Endothelial cell of umbilical vein (primary cell): ENCODE measurements at regions not wholly inside any gene's neighbourhood (a gene's known extent, or its start where the extent isn't known, plus 50 kb on each side); places are given as distances from the start of the nearest gene placed in this dataset.

Source experiments
- BruUV-seq: library from RNA; stranded (reverse); fragments of 400-500 nt; replicated peaks from 2 replicates; lab custom pipeline; 2021; lab: Mats Ljungman, UMichigan
- CTCF ChIA-PET: fragments of 300-600, 350-600 bp; sonication (Branson Sonifier 250); formaldehyde crosslinking; loops from one replicate; lab custom pipeline; 2021; ENCODE audit warnings: antibody characterized with exemption, inconsistent platforms; lab: Charles Lee
- POLR2A ChIA-PET: fragments of 300-600, 350-600 bp; sonication (Branson Sonifier 250); formaldehyde crosslinking; loops from one replicate; lab custom pipeline; 2021; ENCODE audit warnings: antibody characterized with exemption, inconsistent platforms; lab: Charles Lee
- DNase-seq: peaks from one replicate; pipeline ENCODE4 v3.0.0-alpha.2; 2011; ENCODE audit warnings: low read depth, low spot score
- FAIRE-seq: peaks from 2 replicates; lab custom pipeline; 2011; peaks lifted over from hg19 to GRCh38; lab: Jason Lieb, UNC
- H2AFZ ChIP-seq: 2 replicates; pipeline ENCODE4 v1.6.0; 2012; ENCODE audit warnings: low read depth, low read length, control low read depth, inconsistent platforms
- H3K27ac ChIP-seq: 2 replicates; pipeline ENCODE4 v1.5.1; 2011; ENCODE audit warnings: low read depth, mild to moderate bottlenecking, control low read depth, low read length, moderate library complexity; ENCODE audit not compliant: insufficient read depth
- H3K27me3 ChIP-seq, 2 experiments: 2 replicates each; pipeline versions ENCODE4 v1.6.0 to v1.6.1; 2011; ENCODE audit warnings: low read length in 2 of 2, mixed read lengths in 1 of 2; ENCODE audit not compliant: control insufficient read depth in 2 of 2, insufficient read depth in 2 of 2
- H3K36me3 ChIP-seq, 2 experiments: 2 replicates in 1 of 2; 3 replicates in 1 of 2; pipeline ENCODE4 v1.5.1; 2011; ENCODE audit warnings: low read length in 2 of 2, mild to moderate bottlenecking in 1 of 2, moderate library complexity in 1 of 2; ENCODE audit not compliant: control insufficient read depth in 2 of 2, insufficient read depth in 2 of 2; ENCODE audit errors: extremely low read depth in 1 of 2
- H3K4me1 ChIP-seq: 3 replicates; pipeline ENCODE4 v1.5.1; 2011; ENCODE audit warnings: mild to moderate bottlenecking, low read length; ENCODE audit not compliant: control insufficient read depth, insufficient read depth; ENCODE audit errors: extremely low read depth
- H3K4me2 ChIP-seq: 2 replicates; pipeline ENCODE4 v1.6.1; 2011; ENCODE audit warnings: low read length, control low read depth, mixed read lengths; ENCODE audit not compliant: insufficient read depth
- H3K4me3 ChIP-seq, 3 experiments: fragments of 200-600 bp in 1 of 3; sonication (generic), shearing (Covaris generic) in 1 of 3; replicated peaks in 1 of 3; 2 replicates each; pipeline ENCODE4 v1.5.1; 2011 to 2016; ENCODE audit warnings: control low read depth in 3 of 3, low read length in 3 of 3, mild to moderate bottlenecking in 2 of 3, inconsistent platforms in 1 of 3, low read depth in 1 of 3, moderate library complexity in 1 of 3; ENCODE audit not compliant: insufficient read depth in 1 of 3
- H3K79me2 ChIP-seq: 2 replicates; pipeline ENCODE4 v1.6.0; 2012; ENCODE audit warnings: low read length, inconsistent platforms; ENCODE audit not compliant: control insufficient read depth, insufficient read depth
- H3K9ac ChIP-seq: replicated peaks from 2 replicates; pipeline ENCODE3; 2011; ENCODE audit warnings: low read length, control low read depth; ENCODE audit not compliant: insufficient read depth; ENCODE audit errors: extremely low read depth
- H3K9me1 ChIP-seq: replicated peaks from 3 replicates; pipeline ENCODE4 v1.6.0; 2011; ENCODE audit warnings: mild to moderate bottlenecking, low read length; ENCODE audit not compliant: control insufficient read depth, insufficient read depth; ENCODE audit errors: extremely low read depth
- H3K9me3 ChIP-seq: replicated peaks from 2 replicates; pipeline ENCODE4 v1.5.1; 2012; ENCODE audit warnings: low read length, inconsistent platforms; ENCODE audit not compliant: control insufficient read depth, insufficient read depth
- H4K20me1 ChIP-seq: replicated peaks from 2 replicates; pipeline ENCODE3; 2011; ENCODE audit warnings: mild to moderate bottlenecking, low read length; ENCODE audit not compliant: control insufficient read depth, insufficient read depth; ENCODE audit errors: extremely low read depth
- CTCF ChIP-seq, 2 donors: IDR thresholded peaks; 1 replicate in 1 of 2; 2 replicates in 1 of 2; pipeline ENCODE4 v1.5.1; 2011; ENCODE audit warnings: low read length in 2 of 2, mild to moderate bottlenecking in 2 of 2, moderate library complexity in 2 of 2, control low read depth in 1 of 2, inconsistent platforms in 1 of 2, low read depth in 1 of 2; ENCODE audit not compliant: insufficient read depth in 1 of 2; ENCODE audit errors: extremely low read depth in 1 of 2
- POLR2A ChIP-seq: IDR thresholded peaks from 2 replicates; pipeline ENCODE4 v1.6.1; 2012; ENCODE audit warnings: low read depth, mild to moderate bottlenecking, control low read depth, low read length
- dilution Hi-C: fragments of 300-500 bp; cut with MboI; formaldehyde crosslinking; loops from one replicate; pipeline ENCODE4 v1.15.0; 2019; ENCODE audit warnings: low sequenced_read_pairs; ENCODE audit not compliant: extremely low pct_ligation_motif_present
- intact Hi-C: fragments of 100-400 bp; cut with micrococcal nuclease; formaldehyde crosslinking; loops from one replicate; pipeline ENCODE4 v1.10.0; 2022

DNA sequence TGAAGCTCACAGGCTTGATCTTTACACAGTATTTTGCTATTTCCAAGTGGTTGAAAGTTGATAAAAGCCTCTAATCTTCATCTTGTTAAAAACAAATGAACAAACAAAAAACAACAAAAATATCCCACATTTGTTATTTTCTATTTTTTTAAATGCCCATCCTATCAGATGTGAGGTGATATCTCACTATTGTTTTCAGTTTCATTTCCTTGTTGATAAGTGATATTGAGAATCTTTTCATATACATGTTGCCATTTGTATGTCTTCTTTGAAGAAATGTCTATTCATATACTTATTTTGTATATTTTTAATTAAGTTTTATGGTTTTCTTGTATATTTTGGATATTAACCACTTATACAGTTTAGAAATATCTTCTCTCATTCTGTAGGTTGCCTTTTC is 175.8 kb downstream of the CALCRL start:
- Histone ChIP-seq H2AFZ (no peak overlapping the region), H3K79me2 (no peaks in the 10 kb centered on the region), H3K36me3 (no peaks in the 10 kb centered on the region), H3K27ac (no peak overlapping the region), H4K20me1 (no peaks in the 10 kb centered on the region), H3K9me1 (no peaks in the 10 kb centered on the region), H3K4me2 (no peak overlapping the region), H3K27me3 (no peaks in the 10 kb centered on the region), H3K4me1 (no peaks in the 10 kb centered on the region), H3K9ac (no peak overlapping the region), H3K4me3 (no peak overlapping the region), H3K9me3 (no peaks in the 10 kb centered on the region)
- no TSS peak for BruUV-seq
- dilution Hi-C loops (no loop called here), intact Hi-C loops (no loop called here)
- TF ChIP-seq CTCF (IDR thresholded peaks at IDR 0.05; ENCODE audit: extremely low read depth in 1 of 2, insufficient read depth in 1 of 2, low read depth in 1 of 2, low read length in 2 of 2), result no peak
- FAIRE-seq, result no peak
- DNase-seq, result no peak
- ChIA-PET CTCF (no interaction called here), POLR2A (no interaction called here)

GRCh38 chr2:187271825-187272224 is 176.2 kb downstream of the CALCRL start:
- FAIRE-seq, result no peak
- BruUV-seq, result no TSS peak
- CTCF ChIA-PET, result no interaction called here
- POLR2A ChIA-PET, result no interaction called here
- Histone ChIP-seq H3K79me2 (no peaks in the 10 kb centered on the region), H3K9ac (no peak overlapping the region), H3K36me3 (no peaks in the 10 kb centered on the region), H3K4me3 (no peak overlapping the region), H3K27me3 (no peaks in the 10 kb centered on the region), H3K9me3 (no peaks in the 10 kb centered on the region), H3K4me2 (no peak overlapping the region), H2AFZ (no peak overlapping the region), H4K20me1 (no peaks in the 10 kb centered on the region), H3K27ac (no peak overlapping the region), H3K4me1 (no peaks in the 10 kb centered on the region), H3K9me1 (no peaks in the 10 kb centered on the region)
- DNase-seq, result no peak
- dilution Hi-C loops, result no loop called here
- TF ChIP-seq POLR2A, result no peak
- intact Hi-C loops, result no loop called here
